GM23248 (cell line): ENCODE measurements at regions not wholly inside any gene's neighbourhood (a gene's known extent, or its start where the extent isn't known, plus 50 kb on each side); places are given as distances from the start of the nearest gene placed in this dataset.

Experiments used
- EZH2 ChIP-seq: fragments of 200-600 bp; sonication (generic); IDR thresholded peaks from 2 replicates; pipeline ENCODE4 v1.6.1; 2018; ENCODE audit warnings: antibody characterized with exemption, mild to moderate bottlenecking; ENCODE audit not compliant: insufficient read depth, poor library complexity, severe bottlenecking
- EZH2phosphoT487 ChIP-seq: fragments of 200-600 bp; sonication (generic); IDR thresholded peaks from 2 replicates; pipeline ENCODE4 v1.6.1; 2018; ENCODE audit warnings: antibody characterized with exemption, moderate library complexity, mild to moderate bottlenecking, low read depth; ENCODE audit not compliant: insufficient read depth

GRCh38 chr15:99473981-99474906, 91.5 kb upstream of the MEF2A start:
- TF ChIP-seq EZH2 (no peak), EZH2phosphoT487 (no peak)
